Mammary epithelial cell (primary cell): ENCODE measurements at regions not wholly inside any gene's neighbourhood (a gene's known extent, or its start where the extent isn't known, plus 50 kb on each side); places are given as distances from the start of the nearest gene placed in this dataset.

Source experiments
- CTCF ChIP-seq, 2 donors: IDR thresholded peaks in 1 of 2; conservative IDR thresholded peaks in 1 of 2; 2 replicates each; pipeline ENCODE4 v1.5.1; 2011 to 2012; ENCODE audit warnings: inconsistent platforms in 2 of 2, low read length in 2 of 2, mild to moderate bottlenecking in 2 of 2, control low read depth in 1 of 2, low read depth in 1 of 2; ENCODE audit not compliant: insufficient read depth in 1 of 2; ENCODE audit errors: extremely low read depth in 1 of 2
- EZH2 ChIP-seq: IDR thresholded peaks from 2 replicates; pipeline ENCODE4 v1.6.1; 2012; ENCODE audit warnings: low read length, inconsistent platforms, borderline replicate concordance

GRCh38 chr7:46492466-46492865 lies 571.4 kb upstream of the IGFBP3 start:
- TF ChIP-seq CTCF (conservative IDR thresholded peaks at IDR 0.05 in 1 of 2, IDR thresholded peaks at IDR 0.05 in 1 of 2; ENCODE audit: extremely low read depth in 1 of 2, insufficient read depth in 1 of 2, low read depth in 1 of 2, low read length in 2 of 2): no peak
- no peak for TF ChIP-seq EZH2
